CD4-positive, alpha-beta memory T cell (primary cell): ENCODE measurements at regions not wholly inside any gene's neighbourhood (a gene's known extent, or its start where the extent isn't known, plus 50 kb on each side); places are given as distances from the start of the nearest gene placed in this dataset.
"Not testable (repeated sequence)": the region's sequence is repeated elsewhere in the genome, so short reads cannot be mapped to it uniquely, and the experiment has no call there.

Experiments used
- CTCF ChIA-PET: fragments of 350-600 bp; sonication (Branson Sonifier 250); formaldehyde crosslinking; loops from one replicate; lab custom pipeline; 2021; ENCODE audit warnings: inconsistent platforms; ENCODE audit not compliant: partially characterized antibody; lab: Charles Lee
- POLR2A ChIA-PET: fragments of 350-600 bp; sonication (Branson Sonifier 250); formaldehyde crosslinking; loops from one replicate; lab custom pipeline; 2021; ENCODE audit not compliant: partially characterized antibody; lab: Charles Lee
- DNase-seq, 5 donors: peaks; one replicate each; pipeline versions ENCODE4 v3.0.0 to v3.0.0-alpha.2; 2020 to 2022; ENCODE audit warnings: mixed read lengths in 1 of 5
- H3K27ac ChIP-seq: one replicate; pipeline ENCODE4 v1.7.0; 2013; ENCODE audit warnings: low read depth, low read length
- H3K27me3 ChIP-seq: 2 replicates; pipeline ENCODE4 v1.7.0; 2013; ENCODE audit warnings: mild to moderate bottlenecking, low read length, moderate library complexity; ENCODE audit not compliant: insufficient read depth
- H3K36me3 ChIP-seq: 2 replicates; pipeline ENCODE4 v1.7.0; 2013; ENCODE audit warnings: mild to moderate bottlenecking, low read length, moderate library complexity; ENCODE audit not compliant: insufficient read depth
- H3K4me1 ChIP-seq: 2 replicates; pipeline ENCODE4 v1.7.0; 2013; ENCODE audit warnings: mild to moderate bottlenecking, low read length, moderate library complexity; ENCODE audit not compliant: insufficient read depth
- H3K4me3 ChIP-seq, 2 donors: one replicate each; pipeline ENCODE4 v1.7.0; 2013; ENCODE audit warnings: low read length in 2 of 2, mild to moderate bottlenecking in 1 of 2
- H3K9me3 ChIP-seq, 2 donors: one replicate each; pipeline ENCODE4 v1.7.0; 2013; ENCODE audit warnings: low read length in 2 of 2, control low read depth in 1 of 2; ENCODE audit not compliant: control insufficient read depth in 1 of 2
- H3K27ac Mint-ChIP-seq, 7 donors: one replicate each; pipeline ENCODE4 v1.8.0; 2020 to 2021; ENCODE audit warnings: mixed read lengths in 7 of 7, mild to moderate bottlenecking in 6 of 7, inconsistent platforms in 3 of 7, moderate library complexity in 3 of 7
- H3K27me3 Mint-ChIP-seq, 2 donors: one replicate each; pipeline ENCODE4 v1.8.0; 2020 to 2021; ENCODE audit warnings: mixed read lengths in 2 of 2
- H3K36me3 Mint-ChIP-seq, 2 donors: one replicate each; pipeline ENCODE4 v1.8.0; 2020 to 2021; ENCODE audit warnings: mixed read lengths in 2 of 2, inconsistent platforms in 1 of 2, mild to moderate bottlenecking in 1 of 2
- H3K4me1 Mint-ChIP-seq, 4 donors: one replicate each; pipeline ENCODE4 v1.8.0; 2020 to 2021; ENCODE audit warnings: mixed read lengths in 4 of 4, mild to moderate bottlenecking in 1 of 4
- H3K4me3 Mint-ChIP-seq, 8 donors: one replicate each; pipeline ENCODE4 v1.8.0; 2020 to 2021; ENCODE audit warnings: mixed read lengths in 8 of 8, mild to moderate bottlenecking in 7 of 8, moderate library complexity in 6 of 8, inconsistent platforms in 3 of 8
- H3K9me3 Mint-ChIP-seq, 8 donors: one replicate each; pipeline ENCODE4 v1.8.0; 2020 to 2021; ENCODE audit warnings: mixed read lengths in 8 of 8, mild to moderate bottlenecking in 5 of 8, inconsistent platforms in 3 of 8, moderate library complexity in 1 of 8
- intact Hi-C: fragments of 100-400 bp; cut with micrococcal nuclease; formaldehyde crosslinking; loops from one replicate; pipeline ENCODE4 v1.15.1; 2023

- H3K27me3 Mint-ChIP-seq, H3K27ac Mint-ChIP-seq, H3K4me1 ChIP-seq, POLR2A ChIA-PET, H3K36me3 ChIP-seq, H3K36me3 Mint-ChIP-seq, DNase-seq, intact Hi-C loops, H3K4me3 ChIP-seq, H3K9me3 Mint-ChIP-seq, CTCF ChIA-PET, H3K27ac ChIP-seq, H3K4me1 Mint-ChIP-seq, H3K9me3 ChIP-seq, H3K4me3 Mint-ChIP-seq, H3K27me3 ChIP-seq: not testable (repeated sequence)
Measured at GRCh38 chr14:105769061-105769730, 242.8 kb downstream of the TMEM121 start.

- H3K9me3 Mint-ChIP-seq, CTCF ChIA-PET, H3K27me3 Mint-ChIP-seq, DNase-seq, H3K9me3 ChIP-seq, H3K27ac ChIP-seq, H3K36me3 Mint-ChIP-seq, H3K4me1 ChIP-seq, H3K4me3 Mint-ChIP-seq, H3K4me3 ChIP-seq, H3K36me3 ChIP-seq, H3K27me3 ChIP-seq, intact Hi-C loops, POLR2A ChIA-PET, H3K27ac Mint-ChIP-seq, H3K4me1 Mint-ChIP-seq: not testable (repeated sequence)
Measured at GRCh38 chr14:105770619-105771216, 244.3 kb downstream of the TMEM121 start.

DNA sequence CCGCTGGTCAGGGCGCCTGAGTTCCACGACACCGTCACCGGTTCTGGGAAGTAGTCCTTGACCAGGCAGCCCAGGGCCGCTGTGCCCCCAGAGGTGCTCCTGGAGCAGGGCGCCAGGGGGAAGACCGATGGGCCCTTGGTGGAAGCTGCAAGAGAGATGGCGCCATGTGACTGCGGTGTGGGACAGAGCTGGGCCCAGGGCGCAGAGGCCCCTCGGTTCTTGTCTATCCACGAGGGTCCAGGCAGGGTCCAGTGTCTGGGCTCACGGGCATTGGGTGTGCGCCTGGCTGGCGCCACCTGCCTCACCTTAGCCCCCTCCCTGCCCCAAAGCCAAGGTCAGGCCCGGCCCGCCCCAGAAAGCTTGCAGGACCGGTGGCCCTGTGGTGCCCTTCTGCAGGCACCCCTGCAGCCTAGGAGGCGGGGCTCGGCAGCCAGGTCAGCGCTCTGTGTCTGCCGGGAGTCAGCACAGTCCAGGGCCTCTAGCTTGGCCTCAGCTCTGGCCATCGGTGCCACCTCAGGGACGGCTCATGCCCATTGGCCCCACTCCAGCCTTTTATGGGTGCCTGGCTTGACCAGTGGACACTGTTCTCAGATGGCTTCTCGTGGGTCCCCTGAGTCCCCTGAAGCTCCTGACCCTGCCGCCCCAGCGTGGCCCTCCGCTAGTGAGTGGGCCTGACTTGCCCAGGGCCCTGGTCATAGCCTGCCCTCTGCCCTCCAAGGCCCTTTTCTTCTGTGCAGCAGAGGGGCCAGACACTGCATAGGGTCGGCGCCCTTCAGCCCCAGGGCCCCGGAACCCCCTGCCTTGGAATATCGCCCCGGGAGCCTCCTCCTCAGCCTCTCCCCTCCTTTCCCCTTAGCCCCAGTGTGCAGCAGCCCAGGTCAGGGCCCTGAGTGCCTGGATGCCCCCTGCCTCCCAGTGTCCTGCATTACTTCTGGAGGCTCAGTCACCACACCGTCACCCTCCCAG lies 245.2 kb downstream of the TMEM121 start:
- H3K27ac Mint-ChIP-seq, CTCF ChIA-PET, H3K4me3 ChIP-seq, H3K36me3 Mint-ChIP-seq, H3K9me3 Mint-ChIP-seq, H3K4me1 Mint-ChIP-seq, H3K9me3 ChIP-seq, H3K4me3 Mint-ChIP-seq, H3K27me3 ChIP-seq, H3K27ac ChIP-seq, H3K4me1 ChIP-seq, H3K36me3 ChIP-seq, POLR2A ChIA-PET, DNase-seq, intact Hi-C loops, H3K27me3 Mint-ChIP-seq: not testable (repeated sequence)

DNA sequence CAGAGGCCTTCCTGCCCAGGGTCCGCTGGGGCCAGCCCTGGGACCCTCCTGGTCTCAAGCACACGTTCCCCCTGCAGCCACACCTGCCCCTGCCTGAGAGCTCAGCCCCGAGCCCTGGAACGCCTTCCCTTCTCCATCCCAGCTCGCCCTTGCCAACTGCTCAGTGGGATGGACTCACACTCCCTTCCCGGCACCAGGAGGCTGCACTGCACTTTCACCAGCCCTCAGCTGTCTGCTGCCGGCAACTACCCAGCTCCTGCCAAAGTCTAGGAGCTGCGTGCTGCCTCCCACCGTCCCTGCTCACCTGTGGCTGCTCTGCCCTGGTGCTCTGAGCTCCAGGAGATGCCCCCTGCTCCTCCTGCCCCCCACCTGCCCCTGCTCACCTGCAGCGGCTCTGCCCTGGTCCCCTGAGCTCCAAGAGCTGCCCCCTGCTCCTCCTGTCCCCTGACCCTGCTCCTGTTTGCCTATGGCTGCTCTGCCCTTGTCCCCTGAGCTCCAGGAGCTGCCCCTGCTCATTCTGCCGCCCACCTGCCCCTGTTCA lies 246.4 kb downstream of the TMEM121 start:
- intact Hi-C loops, H3K36me3 Mint-ChIP-seq, H3K4me3 ChIP-seq, POLR2A ChIA-PET, H3K4me1 ChIP-seq, CTCF ChIA-PET, H3K4me3 Mint-ChIP-seq, H3K4me1 Mint-ChIP-seq, DNase-seq, H3K9me3 ChIP-seq, H3K27ac ChIP-seq, H3K36me3 ChIP-seq, H3K9me3 Mint-ChIP-seq, H3K27ac Mint-ChIP-seq, H3K27me3 ChIP-seq: not testable (repeated sequence)
- peaks cover 0 to 10% of the 10 kb centered on the region in 2 donors for H3K27me3 Mint-ChIP-seq

DNA sequence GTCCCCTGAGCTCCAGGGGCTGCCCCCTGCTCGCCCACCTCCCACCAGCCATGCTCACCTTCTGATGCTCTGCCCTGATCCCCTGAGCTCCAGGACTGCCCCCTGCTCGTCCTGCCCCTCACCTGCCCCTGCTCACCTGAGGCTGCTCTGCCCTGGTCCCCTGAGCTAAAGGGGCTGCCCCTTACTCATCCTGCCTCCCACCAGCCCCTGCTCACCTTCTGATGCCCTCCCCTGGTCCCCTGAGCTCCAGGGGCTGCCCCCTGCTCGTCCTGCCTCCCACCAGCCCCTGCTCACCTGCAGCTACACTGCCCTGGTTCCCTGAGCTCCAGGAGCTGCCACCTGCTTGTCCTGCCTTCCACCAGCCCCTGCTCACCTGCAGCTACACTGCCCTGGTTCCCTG lies 247.2 kb downstream of the TMEM121 start:
- Mint-ChIP-seq H3K27me3 (peaks cover 0 to 16% of the 10 kb centered on the region in 2 donors), H3K4me1 (no peaks in the 10 kb centered on the region), H3K27ac (no peak overlapping the region), H3K9me3 (peaks cover 0 to 15% (median 10%) of the 10 kb centered on the region in 8 donors), H3K36me3 (no peaks in the 10 kb centered on the region), H3K4me3 (no peak overlapping the region)
- no peak for DNase-seq
- POLR2A ChIA-PET, result no interaction called here
- H3K27ac ChIP-seq, result no peak overlapping the region
- CTCF ChIA-PET, result no interaction called here
- H3K36me3 ChIP-seq, result no peaks in the 10 kb centered on the region
- intact Hi-C loops, result no loop called here
- no peak overlapping the region for H3K4me3 ChIP-seq
- no peaks in the 10 kb centered on the region for H3K27me3 ChIP-seq
- no peaks in the 10 kb centered on the region for H3K9me3 ChIP-seq
- no peaks in the 10 kb centered on the region for H3K4me1 ChIP-seq

DNA sequence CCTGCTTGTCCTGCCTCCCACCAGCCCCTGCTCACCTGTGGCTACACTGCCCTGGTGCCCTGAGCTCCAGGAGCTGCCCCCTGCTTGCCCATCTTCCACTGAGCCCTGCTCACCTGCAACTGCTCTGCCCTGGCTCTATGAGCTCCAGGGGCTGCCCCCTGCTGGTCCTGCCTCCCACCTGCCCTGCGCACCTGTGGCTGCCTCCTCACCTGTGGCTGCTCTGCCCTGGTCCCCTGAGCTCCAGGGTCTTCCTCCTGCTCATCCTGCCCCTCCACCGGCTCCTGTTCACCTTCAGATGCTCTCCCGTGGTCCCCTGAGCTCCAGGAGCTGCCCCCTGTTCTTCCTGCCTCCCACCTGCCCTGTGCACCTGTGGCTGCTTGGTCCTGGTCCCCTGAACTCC lies 247.6 kb downstream of the TMEM121 start:
- peaks cover 0 to 16% of the 10 kb centered on the region in 2 donors for H3K27me3 Mint-ChIP-seq
- intact Hi-C loops, result no loop called here
- ChIA-PET POLR2A (no interaction called here), CTCF (no interaction called here)
- Histone ChIP-seq H3K9me3 (no peaks in the 10 kb centered on the region), H3K4me1 (no peaks in the 10 kb centered on the region), H3K27ac (no peak overlapping the region), H3K36me3 (no peaks in the 10 kb centered on the region), H3K27me3 (no peaks in the 10 kb centered on the region), H3K4me3 (no peak overlapping the region)
- H3K4me1 Mint-ChIP-seq, result no peaks in the 10 kb centered on the region
- no peaks in the 10 kb centered on the region for H3K36me3 Mint-ChIP-seq
- DNase-seq, result no peak
- H3K4me3 Mint-ChIP-seq, result no peak overlapping the region
- peaks cover 0 to 19% (median 15%) of the 10 kb centered on the region in 8 donors for H3K9me3 Mint-ChIP-seq
- no peak overlapping the region for H3K27ac Mint-ChIP-seq

- CTCF ChIA-PET, H3K9me3 ChIP-seq, H3K4me3 Mint-ChIP-seq, intact Hi-C loops, H3K27me3 ChIP-seq, H3K36me3 Mint-ChIP-seq, DNase-seq, H3K36me3 ChIP-seq, H3K4me1 ChIP-seq, POLR2A ChIA-PET, H3K27ac ChIP-seq, H3K27ac Mint-ChIP-seq, H3K4me1 Mint-ChIP-seq, H3K4me3 ChIP-seq: not testable (repeated sequence)
- Mint-ChIP-seq H3K27me3 (peaks cover 0 to 16% of the 10 kb centered on the region in 2 donors), H3K9me3 (peaks cover 5 to 25% (median 22%) of the 10 kb centered on the region in 8 donors)
Measured at GRCh38 chr14:105774585-105775348, 248.4 kb downstream of the TMEM121 start.
